ENCODE measurements at regions not wholly inside any gene's neighbourhood (a gene's known extent, or its start where the extent isn't known, plus 50 kb on each side); places are given as distances from the start of the nearest gene placed in this dataset.
A peak's percentile ranks its signal among the peaks of the same experiment; 100 is the strongest.

DNA sequence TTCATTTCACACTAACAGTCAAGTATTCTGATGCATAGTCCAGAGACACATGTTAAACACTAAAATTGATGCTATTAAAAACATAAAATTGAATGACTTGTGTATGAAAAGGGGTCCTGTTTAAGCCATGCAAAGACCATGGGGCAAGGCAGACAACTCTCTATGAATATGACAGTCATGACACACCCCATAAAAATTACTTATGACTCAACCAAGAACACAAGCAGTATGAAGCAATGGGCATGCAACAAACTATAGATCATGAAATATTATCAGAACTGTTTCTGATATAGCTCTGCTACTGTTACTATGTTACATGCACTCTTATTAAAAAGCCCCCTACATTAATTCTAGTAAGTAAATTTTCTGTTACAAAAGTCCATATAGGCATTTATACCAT, 57.5 kb upstream of the ZCCHC13 start:
- intact Hi-C loops (cut with DNase I; ENCODE audit: low total_unique reads): no loop called here
- H3K4me3 ChIP-seq: no peak overlapping the region
- DNase-seq: no peak
- H3K36me3 ChIP-seq: peaks cover 0 to 18% (median 0%) of the 10 kb centered on the region in 6 donors
- H3K27ac ChIP-seq: no peak overlapping the region
- no peak for TF ChIP-seq POLR2AphosphoS5 (IDR thresholded peaks at IDR 0.05)
- TF ChIP-seq, protein P1, sequence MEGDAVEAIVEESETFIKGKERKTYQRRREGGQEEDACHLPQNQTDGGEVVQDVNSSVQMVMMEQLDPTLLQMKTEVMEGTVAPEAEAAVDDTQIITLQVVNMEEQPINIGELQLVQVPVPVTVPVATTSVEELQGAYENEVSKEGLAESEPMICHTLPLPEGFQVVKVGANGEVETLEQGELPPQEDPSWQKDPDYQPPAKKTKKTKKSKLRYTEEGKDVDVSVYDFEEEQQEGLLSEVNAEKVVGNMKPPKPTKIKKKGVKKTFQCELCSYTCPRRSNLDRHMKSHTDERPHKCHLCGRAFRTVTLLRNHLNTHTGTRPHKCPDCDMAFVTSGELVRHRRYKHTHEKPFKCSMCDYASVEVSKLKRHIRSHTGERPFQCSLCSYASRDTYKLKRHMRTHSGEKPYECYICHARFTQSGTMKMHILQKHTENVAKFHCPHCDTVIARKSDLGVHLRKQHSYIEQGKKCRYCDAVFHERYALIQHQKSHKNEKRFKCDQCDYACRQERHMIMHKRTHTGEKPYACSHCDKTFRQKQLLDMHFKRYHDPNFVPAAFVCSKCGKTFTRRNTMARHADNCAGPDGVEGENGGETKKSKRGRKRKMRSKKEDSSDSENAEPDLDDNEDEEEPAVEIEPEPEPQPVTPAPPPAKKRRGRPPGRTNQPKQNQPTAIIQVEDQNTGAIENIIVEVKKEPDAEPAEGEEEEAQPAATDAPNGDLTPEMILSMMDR (IDR thresholded peaks at IDR 0.05 in 8 of 11, conservative IDR thresholded peaks at IDR 0.05 in 3 of 11): no peak
- no peak for TF ChIP-seq POLR2A (IDR thresholded peaks at IDR 0.05)
- H3K9me3 ChIP-seq: no peaks in the 10 kb centered on the region
- H3K27me3 ChIP-seq (replicated peaks in 1 of 7): no peaks in the 10 kb centered on the region
- peaks cover 0 to 34% (median 9%) of the 10 kb centered on the region in 6 donors for H3K4me1 ChIP-seq

DNA sequence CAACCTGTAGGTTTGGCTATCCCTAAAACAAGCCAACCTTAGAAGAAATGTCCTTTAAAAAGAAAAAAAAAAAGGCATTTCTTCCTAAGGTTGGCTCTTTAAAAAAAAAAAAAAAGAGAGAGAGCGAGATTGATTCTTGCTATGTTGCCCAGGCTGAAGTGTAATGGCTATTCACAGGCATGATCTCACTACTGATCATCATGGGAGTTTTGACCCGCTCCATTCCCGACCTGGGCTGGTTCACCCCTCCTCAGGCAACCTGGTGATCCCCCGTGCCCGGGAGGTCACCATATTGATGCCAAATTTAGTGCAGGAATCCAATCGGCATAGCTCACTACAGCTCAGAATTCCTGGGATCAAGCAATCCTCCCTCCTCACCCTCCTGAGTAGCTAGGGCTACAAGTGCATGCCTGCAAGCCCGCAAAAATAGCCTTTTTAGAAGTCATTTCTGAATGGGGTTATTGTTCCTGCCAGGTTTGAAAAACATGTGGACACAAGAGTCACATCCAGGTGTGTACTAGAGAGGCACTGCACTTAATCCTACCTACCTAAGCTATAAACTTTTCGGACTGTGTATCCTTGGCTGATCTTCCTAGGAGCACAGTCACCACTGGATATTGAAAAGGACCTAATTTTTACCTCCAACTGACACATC, 61.4 kb upstream of the ZCCHC13 start:
- peaks cover 0 to 45% (median 6%) of the 10 kb centered on the region in 6 donors for H3K36me3 ChIP-seq
- TF ChIP-seq, protein P1 (IDR thresholded peaks at IDR 0.05 in 8 of 11, conservative IDR thresholded peaks at IDR 0.05 in 3 of 11): no peak
- TF ChIP-seq POLR2A (IDR thresholded peaks at IDR 0.05) (no peak), POLR2AphosphoS5 (IDR thresholded peaks at IDR 0.05) (no peak)
- H3K4me1 ChIP-seq: no peaks in the 10 kb centered on the region
- H3K9me3 ChIP-seq: no peaks in the 10 kb centered on the region
- 77 to 95% (median 89%) methylated on average over 8 of the region's 8 CpGs for WGBS, 5 donors
- no peak for DNase-seq
- H3K27me3 ChIP-seq (replicated peaks in 1 of 7): no peaks in the 10 kb centered on the region
- no peak overlapping the region for H3K27ac ChIP-seq
- intact Hi-C loops (cut with DNase I; ENCODE audit: low total_unique reads): no loop called here
- no peak overlapping the region for H3K4me3 ChIP-seq

DNA sequence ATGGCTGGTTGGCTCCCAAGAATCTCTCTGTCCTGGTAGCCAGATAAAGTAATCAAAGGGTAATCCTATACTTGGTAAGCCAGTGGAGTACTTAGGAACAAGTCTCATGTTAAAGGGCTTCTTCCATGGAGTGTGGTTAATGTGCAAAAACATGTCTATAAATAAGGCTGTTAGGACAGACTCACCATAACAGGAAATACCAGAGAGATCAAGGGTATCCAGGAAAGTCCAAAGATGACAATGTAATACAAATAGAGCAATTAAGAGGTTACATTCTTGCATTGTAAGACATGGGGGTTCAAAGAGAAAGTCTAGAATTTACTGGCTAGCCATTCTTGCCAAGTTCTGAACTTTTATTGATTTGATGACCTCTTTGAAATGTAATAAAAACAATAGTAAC, 61.9 kb upstream of the ZCCHC13 start:
- H3K27me3 ChIP-seq (replicated peaks in 1 of 7): no peaks in the 10 kb centered on the region
- TF ChIP-seq, protein P1 (IDR thresholded peaks at IDR 0.05 in 8 of 11, conservative IDR thresholded peaks at IDR 0.05 in 3 of 11): no peak
- TF ChIP-seq POLR2A (IDR thresholded peaks at IDR 0.05) (no peak), POLR2AphosphoS5 (IDR thresholded peaks at IDR 0.05) (no peak)
- intact Hi-C loops (cut with DNase I; ENCODE audit: low total_unique reads): no loop called here
- H3K4me1 ChIP-seq: no peaks in the 10 kb centered on the region
- no peak overlapping the region for H3K4me3 ChIP-seq
- no peak for DNase-seq
- peak overlapping the region in 1 of 8 donors; percentile 28 for H3K27ac ChIP-seq
- H3K36me3 ChIP-seq: peaks cover 0 to 49% (median 6%) of the 10 kb centered on the region in 6 donors
- no peaks in the 10 kb centered on the region for H3K9me3 ChIP-seq

DNA sequence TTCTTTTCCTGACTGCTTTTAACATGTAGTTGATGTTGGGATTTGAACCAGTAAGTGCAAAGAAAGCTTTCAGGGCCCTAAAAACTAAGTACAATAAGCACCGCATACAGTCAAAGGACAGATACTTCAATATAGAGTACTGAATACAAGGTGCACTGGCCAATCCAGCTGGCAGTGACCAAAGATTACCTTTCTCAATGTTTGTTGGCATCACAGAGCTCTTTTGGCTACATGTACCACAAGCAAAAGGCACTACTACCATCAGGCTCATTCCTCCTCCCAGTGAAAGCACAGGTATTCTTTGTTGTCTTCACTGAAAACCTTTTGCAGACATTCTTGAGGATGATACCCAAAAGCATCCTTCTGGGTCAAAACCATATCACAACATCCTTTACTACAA, 65.2 kb upstream of the ZCCHC13 start:
- intact Hi-C loops (cut with DNase I; ENCODE audit: low total_unique reads): no loop called here
- no peaks in the 10 kb centered on the region for H3K4me1 ChIP-seq
- H3K4me3 ChIP-seq: no peak overlapping the region
- 87 to 100% (median 100%) methylated on average over 1 of the region's 1 CpG for WGBS, 5 donors
- no peak overlapping the region for H3K27ac ChIP-seq
- peaks cover 0 to 47% (median 6%) of the 10 kb centered on the region in 6 donors for H3K36me3 ChIP-seq
- H3K27me3 ChIP-seq (replicated peaks in 1 of 7): no peaks in the 10 kb centered on the region
- DNase-seq: no peak
- no peaks in the 10 kb centered on the region for H3K9me3 ChIP-seq
- TF ChIP-seq, protein P1 (IDR thresholded peaks at IDR 0.05 in 8 of 11, conservative IDR thresholded peaks at IDR 0.05 in 3 of 11): no peak
- no peak for TF ChIP-seq POLR2AphosphoS5 (IDR thresholded peaks at IDR 0.05)
- no peak for TF ChIP-seq POLR2A (IDR thresholded peaks at IDR 0.05)
